OCI-LY7 (cell line): ENCODE measurements at regions not wholly inside any gene's neighbourhood (a gene's known extent, or its start where the extent isn't known, plus 50 kb on each side); places are given as distances from the start of the nearest gene placed in this dataset.

Experiments used
- BruUV-seq: library from RNA; stranded (reverse); fragments of 400-500 nt; replicated peaks from 2 replicates; lab custom pipeline; 2021; lab: Mats Ljungman, UMichigan
- CTCF ChIA-PET: fragments of 300-600 bp; sonication (Branson Sonifier 250); formaldehyde crosslinking; loops from one replicate; lab custom pipeline; 2022; ENCODE audit warnings: antibody characterized with exemption; ENCODE audit not compliant: unreplicated experiment; lab: Charles Lee
- POLR2A ChIA-PET: fragments of 300-600 bp; sonication (Branson Sonifier 250); formaldehyde crosslinking; loops from one replicate; lab custom pipeline; 2022; ENCODE audit warnings: antibody characterized with exemption; lab: Charles Lee
- DNase-seq: peaks from one replicate; pipeline ENCODE4 v3.0.0-alpha.2; 2015; ENCODE audit warnings: low spot score
- H2AFZ ChIP-seq: fragments of 200-600 bp; sonication (generic), shearing (Covaris generic); 2 replicates; pipeline ENCODE4 v1.6.1; 2014; ENCODE audit warnings: mild to moderate bottlenecking, antibody characterized with exemption, low read length, moderate library complexity
- H3K27ac ChIP-seq: fragments of 200-600 bp; sonication (generic); 2 replicates; pipeline ENCODE4 v1.5.1; 2014; ENCODE audit warnings: mixed run types, low read depth, mild to moderate bottlenecking, moderate library complexity, low read length, inconsistent platforms; ENCODE audit not compliant: poor library complexity, severe bottlenecking
- H3K36me3 ChIP-seq: fragments of 200-600 bp; sonication (generic); 2 replicates; pipeline ENCODE4 v1.6.1; 2014; ENCODE audit warnings: mild to moderate bottlenecking, antibody characterized with exemption, low read length, moderate library complexity, mixed read lengths; ENCODE audit not compliant: insufficient read depth
- H3K4me1 ChIP-seq: fragments of 200-600 bp; sonication (generic); 2 replicates; pipeline ENCODE4 v1.5.1; 2014; ENCODE audit warnings: mild to moderate bottlenecking, low read length; ENCODE audit not compliant: insufficient read depth, poor library complexity, severe bottlenecking
- H3K4me2 ChIP-seq: fragments of 200-600 bp; sonication (generic); 2 replicates; pipeline ENCODE4 v1.6.1; 2014; ENCODE audit warnings: mild to moderate bottlenecking, low read length
- H3K4me3 ChIP-seq: fragments of 200-600 bp; sonication (generic); 2 replicates; pipeline ENCODE4 v1.5.1; 2014; ENCODE audit warnings: mild to moderate bottlenecking, low read depth, low read length; ENCODE audit not compliant: poor library complexity, severe bottlenecking
- H3K79me2 ChIP-seq: fragments of 200-600 bp; sonication (generic); 2 replicates; pipeline ENCODE4 v1.6.1; 2016; ENCODE audit warnings: low read depth, mild to moderate bottlenecking, low read length, moderate library complexity, mixed read lengths; ENCODE audit not compliant: insufficient read depth
- H3K9me2 ChIP-seq: fragments of 200-600 bp; sonication (generic); 2 replicates; pipeline ENCODE4 v1.6.1; 2016; ENCODE audit warnings: mild to moderate bottlenecking, low read length, mixed read lengths; ENCODE audit not compliant: insufficient read depth
- H3K9me3 ChIP-seq: fragments of 200-600 bp; sonication (generic); 2 replicates; pipeline ENCODE4 v1.6.1; 2014; ENCODE audit warnings: mild to moderate bottlenecking, mixed run types, low read length, mixed read lengths
- H4K20me1 ChIP-seq: fragments of 200-600 bp; sonication (generic); 2 replicates; pipeline ENCODE4 v1.6.1; 2014; ENCODE audit warnings: mild to moderate bottlenecking, antibody characterized with exemption, low read length, moderate library complexity, mixed read lengths; ENCODE audit not compliant: insufficient read depth
- CTCF ChIP-seq: fragments of 200-600 bp; sonication (generic); conservative IDR thresholded peaks from 2 replicates; pipeline ENCODE4 v1.5.1; 2014; ENCODE audit warnings: mild to moderate bottlenecking, antibody characterized with exemption, low read length, moderate library complexity, mixed read lengths
- EZH2phosphoT487 ChIP-seq: fragments of 200-600 bp; sonication (generic); IDR thresholded peaks from 2 replicates; pipeline ENCODE4 v1.6.1; 2018; ENCODE audit warnings: low read depth, borderline replicate concordance, mild to moderate bottlenecking, mixed run types, antibody characterized with exemption, low read length, moderate library complexity, mixed read lengths
- intact Hi-C: fragments of 100-400 bp; cut with micrococcal nuclease; formaldehyde crosslinking; loops from one replicate; pipeline ENCODE4 v1.10.0; 2022; ENCODE audit not compliant: unreplicated experiment

GRCh38 chrX:146160443-146161203 lies 343.0 kb downstream of the SLITRK2 start:
- Histone ChIP-seq H3K9me2 (no peaks in the 10 kb centered on the region), H2AFZ (no peak overlapping the region), H3K4me2 (no peak overlapping the region), H3K79me2 (no peaks in the 10 kb centered on the region), H3K4me3 (no peak overlapping the region), H3K27ac (no peak overlapping the region), H3K36me3 (no peaks in the 10 kb centered on the region), H3K9me3 (no peaks in the 10 kb centered on the region), H3K4me1 (no peaks in the 10 kb centered on the region), H4K20me1 (no peaks in the 10 kb centered on the region)
- ChIA-PET POLR2A (no interaction called here), CTCF (no interaction called here)
- intact Hi-C loops: no loop called here
- no TSS peak for BruUV-seq
- DNase-seq: no peak
- TF ChIP-seq CTCF (no peak), EZH2phosphoT487 (no peak)

GRCh38 chrX:146173742-146174141 lies 356.1 kb downstream of the SLITRK2 start:
- no peak overlapping the region for H3K4me2 ChIP-seq
- H3K27ac ChIP-seq: no peak overlapping the region
- no peak overlapping the region for H3K4me3 ChIP-seq
- H2AFZ ChIP-seq: no peak overlapping the region
- BruUV-seq: no TSS peak
- TF ChIP-seq CTCF (no peak), EZH2phosphoT487 (no peak)
- DNase-seq: no peak
- intact Hi-C loops: no loop called here
- ChIA-PET CTCF (no interaction called here), POLR2A (no interaction called here)
- no peaks in the 10 kb centered on the region for H3K9me3 ChIP-seq
- H4K20me1 ChIP-seq: no peaks in the 10 kb centered on the region
- no peaks in the 10 kb centered on the region for H3K36me3 ChIP-seq
- H3K9me2 ChIP-seq: no peaks in the 10 kb centered on the region
- H3K4me1 ChIP-seq: no peaks in the 10 kb centered on the region
- H3K79me2 ChIP-seq: no peaks in the 10 kb centered on the region

- ChIA-PET POLR2A (no interaction called here), CTCF (no interaction called here)
- TF ChIP-seq EZH2phosphoT487 (no peak), CTCF (no peak)
- Histone ChIP-seq H3K9me2 (no peaks in the 10 kb centered on the region), H3K4me3 (no peak overlapping the region), H4K20me1 (no peaks in the 10 kb centered on the region), H3K9me3 (no peaks in the 10 kb centered on the region), H3K79me2 (no peaks in the 10 kb centered on the region), H3K36me3 (no peaks in the 10 kb centered on the region), H3K4me2 (no peak overlapping the region), H2AFZ (no peak overlapping the region), H3K4me1 (no peaks in the 10 kb centered on the region), H3K27ac (no peak overlapping the region)
- intact Hi-C loops: no loop called here
- DNase-seq: no peak
- BruUV-seq: no TSS peak
Observed at GRCh38 chrX:146181858-146182257, 364.2 kb downstream of the SLITRK2 start.
